HG03378 (cell line): ENCODE measurements at regions not wholly inside any gene's neighbourhood (a gene's known extent, or its start where the extent isn't known, plus 50 kb on each side); places are given as distances from the start of the nearest gene placed in this dataset.
"Not testable (repeated sequence)": the region's sequence is repeated elsewhere in the genome, so short reads cannot be mapped to it uniquely, and the experiment has no call there.

ENCODE experiments used
- ATAC-seq: cut with Tn5 transposase; IDR thresholded peaks from one replicate; pipeline ENCODE4 v1.9.1; 2021; ENCODE audit warnings: mild to moderate bottlenecking, moderate library complexity; ENCODE audit not compliant: unreplicated experiment

GRCh38 chr13:48583859-48584311, 51.0 kb upstream of the RCBTB2 start:
- no peak for ATAC-seq

GRCh38 chr13:48585456-48585840, 52.6 kb upstream of the RCBTB2 start:
- ATAC-seq = no peak

GRCh38 chr13:48586591-48587103, 53.8 kb upstream of the RCBTB2 start:
- ATAC-seq = no peak

GRCh38 chr13:48588120-48588519, 55.2 kb upstream of the RCBTB2 start:
- ATAC-seq = no peak

GRCh38 chr13:48590141-48590901, 57.4 kb upstream of the RCBTB2 start:
- ATAC-seq = no peak

GRCh38 chr13:48591124-48591872, 58.4 kb upstream of the RCBTB2 start:
- not testable (repeated sequence) for ATAC-seq

GRCh38 chr13:48591889-48592687, 59.2 kb upstream of the RCBTB2 start:
- no peak for ATAC-seq

DNA sequence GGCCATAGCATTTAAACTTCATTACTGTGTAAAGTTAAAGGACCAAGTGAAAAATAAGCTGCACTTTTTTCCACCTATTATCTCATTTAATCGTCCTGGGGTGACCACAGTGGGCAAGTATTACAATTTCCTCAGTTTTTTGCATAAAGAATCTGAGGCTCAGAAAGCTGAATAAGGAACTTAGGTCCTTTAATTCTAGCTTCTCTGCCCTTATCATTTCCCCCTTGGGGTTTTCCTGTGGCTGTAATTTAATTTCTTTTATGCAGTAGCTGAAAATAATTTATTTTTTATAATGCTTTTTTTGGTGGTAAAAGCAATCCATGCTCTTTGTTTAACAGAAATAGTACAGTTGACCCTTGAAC, 59.8 kb upstream of the RCBTB2 start:
- ATAC-seq = no peak

DNA sequence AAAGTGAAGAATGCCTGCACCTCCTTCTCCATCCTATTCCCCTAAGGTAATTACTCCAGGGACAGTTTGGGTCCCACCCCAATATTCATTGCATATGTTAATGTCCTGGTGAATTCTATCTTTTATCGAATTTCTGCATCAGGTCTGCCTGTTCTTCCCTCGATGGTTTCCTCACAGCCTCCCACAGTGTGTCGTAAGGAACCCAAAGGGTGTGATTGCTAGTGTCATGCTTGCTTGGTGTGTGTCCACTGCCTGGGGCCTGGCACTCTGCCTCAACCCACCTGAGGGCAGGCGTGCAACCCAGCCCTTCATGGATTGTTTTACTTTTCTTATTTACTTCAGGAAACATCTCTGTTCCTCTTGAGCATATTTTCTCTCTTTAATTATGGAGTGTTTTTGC, 60.2 kb upstream of the CYSLTR2 start:
- no peak for ATAC-seq

- ATAC-seq = no peak
Observed at GRCh38 chr13:48594096-48594815, 59.5 kb upstream of the CYSLTR2 start.

- peak; percentile 74 for ATAC-seq
Observed at GRCh38 chr13:48595431-48596429, 58.0 kb upstream of the CYSLTR2 start.

DNA sequence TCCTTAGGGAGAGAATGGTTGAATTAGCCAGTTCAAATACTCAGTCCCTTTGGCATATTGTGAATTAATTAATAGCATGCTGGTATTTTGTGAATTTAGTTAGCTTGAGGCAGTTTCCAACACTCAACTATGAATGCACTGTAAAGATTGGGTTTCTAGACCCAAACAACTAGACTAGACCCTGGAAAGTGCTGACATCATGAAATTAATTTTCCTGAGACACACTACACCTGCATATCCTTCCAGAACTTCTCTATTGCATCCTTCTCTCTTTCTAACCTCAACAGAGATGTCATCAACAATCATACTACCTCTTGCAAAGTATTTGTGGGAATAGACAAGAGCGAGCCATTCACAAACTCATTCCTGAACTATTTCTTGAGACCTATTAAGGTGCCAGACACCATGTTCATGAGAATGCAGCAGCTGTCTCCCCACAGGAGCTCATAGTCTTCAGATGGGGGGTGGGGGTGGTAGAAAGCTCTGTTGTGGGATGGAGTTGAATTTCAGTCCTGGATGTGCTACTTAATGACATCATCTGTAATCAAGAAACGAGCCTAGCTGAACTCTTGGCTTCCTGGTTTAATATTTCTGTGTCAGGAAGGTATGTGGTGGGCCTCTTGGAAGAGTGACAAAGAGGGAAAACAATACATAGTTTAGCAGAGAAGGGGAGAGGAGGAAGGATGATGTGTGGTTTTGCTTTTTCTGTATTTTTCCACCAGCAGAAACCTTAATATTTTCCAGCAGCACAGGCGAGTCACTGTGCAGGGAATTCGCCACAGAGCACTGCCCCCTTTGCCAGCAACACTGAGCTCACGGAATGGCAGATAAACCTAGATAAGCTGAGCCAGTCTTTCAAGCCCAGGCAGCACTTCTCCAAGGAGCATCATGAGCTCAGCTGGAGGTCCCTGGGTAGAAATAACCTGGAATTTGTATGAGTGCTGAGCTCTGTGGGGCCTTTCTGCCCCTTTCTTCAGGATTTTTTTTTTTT, 53.1 kb upstream of the CYSLTR2 start:
- ATAC-seq = no peak

GRCh38 chr13:48602296-48603016, 51.3 kb upstream of the CYSLTR2 start:
- ATAC-seq = no peak

- ATAC-seq = no peak
Observed at GRCh38 chr13:48603375-48603774, 50.4 kb upstream of the CYSLTR2 start.
